ENCODE measurements at regions not wholly inside any gene's neighbourhood (a gene's known extent, or its start where the extent isn't known, plus 50 kb on each side); places are given as distances from the start of the nearest gene placed in this dataset.

- no peak for TF ChIP-seq SMC3 (IDR thresholded peaks at IDR 0.05; ENCODE audit: low read depth, low read length)
- no peak for TF ChIP-seq EZH2phosphoT487 (IDR thresholded peaks at IDR 0.05; ENCODE audit: borderline replicate concordance, low read depth)
- no peak for TF ChIP-seq CTCF (IDR thresholded peaks at IDR 0.05)
- TF ChIP-seq SIN3A (IDR thresholded peaks at IDR 0.05; ENCODE audit: borderline replicate concordance, low read depth, low read length): no peak
- TF ChIP-seq POLR2AphosphoS5 (IDR thresholded peaks at IDR 0.05; ENCODE audit: low read depth, low read length): no peak
- TF ChIP-seq TAF1 (IDR thresholded peaks at IDR 0.05; ENCODE audit: borderline replicate concordance, low read depth, low read length): no peak
- TF ChIP-seq RCOR1 (IDR thresholded peaks at IDR 0.05; ENCODE audit: low read length): no peak
- no peak for TF ChIP-seq PBX3 (IDR thresholded peaks at IDR 0.05)
- TF ChIP-seq EP300 (IDR thresholded peaks at IDR 0.05; ENCODE audit: borderline replicate concordance in 1 of 2, low read depth in 1 of 2, low read length in 1 of 2): no peak
- no peak for TF ChIP-seq YY1 (IDR thresholded peaks at IDR 0.05; ENCODE audit: low read depth)
- no peak for TF ChIP-seq CHD2 (IDR thresholded peaks at IDR 0.05; ENCODE audit: low read length, partially characterized antibody)
- TF ChIP-seq IRF3 (IDR thresholded peaks at IDR 0.05; ENCODE audit: low read depth, low read length): no peak
- no peak for TF ChIP-seq USF1 (IDR thresholded peaks at IDR 0.05; ENCODE audit: borderline replicate concordance, low read depth)
Observed at GRCh38 chr1:95679262-95679661, 445.3 kb downstream of the RWDD3 start.

Data from SK-N-SH (cell line).